T-cell (primary cell): ENCODE measurements at regions not wholly inside any gene's neighbourhood (a gene's known extent, or its start where the extent isn't known, plus 50 kb on each side); places are given as distances from the start of the nearest gene placed in this dataset.

Experiments
- ATAC-seq, 4 experiments: fragments of 200-7000 bp in 3 of 4; fragments of 150-1000 bp in 1 of 4; cut with Tn5 transposase; replicated peaks in 1 of 4; 1 replicate in 3 of 4; 2 replicates in 1 of 4; pipeline ENCODE4 v1.10.0; 2021; ENCODE audit warnings: moderate library complexity in 3 of 4, mild to moderate bottlenecking in 2 of 4, moderate number of reproducible peaks in 1 of 4
- CTCF ChIA-PET, 2 donors: fragments of 300-600 bp; sonication (Branson Sonifier 250); formaldehyde crosslinking; loops; one replicate each; lab custom pipeline; 2022; ENCODE audit warnings: antibody characterized with exemption in 2 of 2; lab: Charles Lee
- POLR2A ChIA-PET, 2 donors: fragments of 300-600 bp; sonication (Branson Sonifier 250); formaldehyde crosslinking; loops; one replicate each; lab custom pipeline; 2022; ENCODE audit warnings: antibody characterized with exemption in 2 of 2; lab: Charles Lee
- DNase-seq, 35 experiments: peaks; one replicate each; pipeline versions ENCODE4 v3.0.0 to v3.0.0-alpha.2; 2013 to 2023
- H3K27ac ChIP-seq: one replicate; pipeline ENCODE4 v1.5.1; 2013; ENCODE audit warnings: low read length
- H3K27me3 ChIP-seq, 2 experiments: replicated peaks in 1 of 2; 1 replicate in 1 of 2; 2 replicates in 1 of 2; pipeline versions ENCODE4 v1.6.1 to v1.7.0; 2013; ENCODE audit warnings: low read length in 1 of 2, mixed read lengths in 1 of 2; ENCODE audit not compliant: control insufficient read depth in 2 of 2, insufficient read depth in 2 of 2; ENCODE audit errors: extremely low read depth in 1 of 2
- H3K36me3 ChIP-seq, 2 donors: 1 replicate in 1 of 2; 2 replicates in 1 of 2; pipeline versions ENCODE4 v1.6.1 to v1.7.0; 2013; ENCODE audit warnings: low read length in 1 of 2; ENCODE audit not compliant: control insufficient read depth in 2 of 2, insufficient read depth in 1 of 2; ENCODE audit errors: extremely low read depth in 1 of 2
- H3K4me1 ChIP-seq, 2 experiments: 1 replicate in 1 of 2; 2 replicates in 1 of 2; pipeline versions ENCODE4 v1.6.1 to v1.7.0; 2013; ENCODE audit warnings: low read length in 2 of 2, mixed read lengths in 1 of 2; ENCODE audit not compliant: insufficient read depth in 2 of 2, control insufficient read depth in 1 of 2; ENCODE audit errors: extremely low read depth in 1 of 2
- H3K4me3 ChIP-seq, 2 donors: 1 replicate in 1 of 2; 2 replicates in 1 of 2; pipeline versions ENCODE4 v1.5.1 to v1.7.0; 2013; ENCODE audit warnings: mild to moderate bottlenecking in 2 of 2, low read length in 1 of 2, moderate library complexity in 1 of 2; ENCODE audit not compliant: control insufficient read depth in 1 of 2; ENCODE audit errors: extremely low read depth in 1 of 2
- H3K9me3 ChIP-seq: 2 replicates; pipeline ENCODE4 v1.7.0; 2013
- H3K27ac Mint-ChIP-seq, 2 donors: one replicate each; pipeline ENCODE4 v1.8.0; 2020 to 2021; ENCODE audit warnings: mild to moderate bottlenecking in 2 of 2, mixed read lengths in 2 of 2
- H3K27me3 Mint-ChIP-seq, 2 donors: one replicate each; pipeline ENCODE4 v1.8.0; 2021 to 2022; ENCODE audit warnings: mixed read lengths in 2 of 2
- H3K36me3 Mint-ChIP-seq: one replicate; pipeline ENCODE4 v1.8.0; 2021; ENCODE audit warnings: mixed read lengths
- H3K4me1 Mint-ChIP-seq, 3 donors: one replicate each; pipeline ENCODE4 v1.8.0; 2020 to 2022; ENCODE audit warnings: mixed read lengths in 3 of 3, mild to moderate bottlenecking in 1 of 3
- H3K4me3 Mint-ChIP-seq, 3 donors: one replicate each; pipeline ENCODE4 v1.8.0; 2020 to 2022; ENCODE audit warnings: mild to moderate bottlenecking in 3 of 3, mixed read lengths in 3 of 3, moderate library complexity in 3 of 3
- H3K9me3 Mint-ChIP-seq, 3 donors: one replicate each; pipeline ENCODE4 v1.8.0; 2020 to 2022; ENCODE audit warnings: mixed read lengths in 3 of 3
- WGBS: methylation state at CpG from one replicate; pipeline ENCODE4 v1.1.5; 2013; ENCODE audit warnings: missing lambda C conversion rate; ENCODE audit not compliant: insufficient coverage; 5-methylcytosine and 5-hydroxymethylcytosine counted together

DNA sequence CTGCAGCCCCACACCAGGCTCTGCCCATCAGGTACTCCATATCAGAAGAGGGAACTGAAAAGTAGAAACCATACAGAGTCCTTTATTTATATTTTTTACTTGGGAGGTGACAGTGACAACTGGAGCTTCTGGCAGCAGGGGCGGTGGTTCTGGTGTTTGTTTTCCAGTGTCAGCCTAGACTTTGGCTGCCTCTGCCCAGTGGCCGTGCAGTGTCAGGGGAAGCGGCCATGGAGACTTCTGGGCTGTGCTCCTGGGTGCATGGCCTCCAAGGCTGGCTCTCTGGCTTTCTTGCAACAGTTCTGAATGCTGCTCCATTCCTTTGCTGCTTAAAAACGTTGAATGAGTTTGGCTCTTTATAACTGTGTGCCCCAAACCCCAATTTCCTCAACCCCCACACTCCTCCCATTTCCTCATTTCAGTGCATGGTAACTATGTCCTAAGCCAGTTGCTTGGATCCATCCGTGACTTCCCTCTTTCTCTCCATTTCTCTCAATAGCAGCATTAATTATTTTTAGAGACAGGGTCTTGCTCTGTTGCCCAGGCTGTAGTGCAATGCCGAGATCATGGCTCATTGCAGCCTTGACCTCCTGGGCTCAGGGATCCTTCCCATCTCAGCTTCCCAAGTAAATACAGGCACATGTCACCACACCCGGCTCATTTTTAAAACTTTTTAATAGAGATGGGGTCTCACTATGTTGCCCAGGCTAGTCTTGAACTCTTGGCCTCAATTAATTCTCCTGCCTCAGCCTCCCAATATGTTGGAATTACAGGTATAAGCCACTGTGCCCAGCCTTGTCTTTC is 141.1 kb upstream of the SGK1 start:
- Mint-ChIP-seq H3K4me3 (no peak overlapping the region), H3K9me3 (no peaks in the 10 kb centered on the region), H3K4me1 (peaks cover 3 to 4% (median 4%) of the 10 kb centered on the region in 3 donors), H3K27ac (no peak overlapping the region), H3K36me3 (no peaks in the 10 kb centered on the region), H3K27me3 (no peaks in the 10 kb centered on the region)
- H3K36me3 ChIP-seq, result no peaks in the 10 kb centered on the region
- ATAC-seq (no peak), DNase-seq (no peak)
- POLR2A ChIA-PET, result no interaction called here
- CTCF ChIA-PET, result interaction anchor here in 1 of 2 donors (0.6 to 0.7 kb wide), 2 partner anchors 95 to 195 kb away, joined by 3 read pairs; no protein-coding TSS in a partner anchor
- H3K27me3 ChIP-seq, result no peaks in the 10 kb centered on the region
- H3K27ac ChIP-seq, result no peak overlapping the region
- no peaks in the 10 kb centered on the region for H3K9me3 ChIP-seq
- H3K4me1 ChIP-seq, result peaks cover 3% of the 10 kb centered on the region in 2 experiments
- 74% methylated on average over 5 of the region's 7 CpGs for WGBS
- H3K4me3 ChIP-seq, result no peak overlapping the region

DNA sequence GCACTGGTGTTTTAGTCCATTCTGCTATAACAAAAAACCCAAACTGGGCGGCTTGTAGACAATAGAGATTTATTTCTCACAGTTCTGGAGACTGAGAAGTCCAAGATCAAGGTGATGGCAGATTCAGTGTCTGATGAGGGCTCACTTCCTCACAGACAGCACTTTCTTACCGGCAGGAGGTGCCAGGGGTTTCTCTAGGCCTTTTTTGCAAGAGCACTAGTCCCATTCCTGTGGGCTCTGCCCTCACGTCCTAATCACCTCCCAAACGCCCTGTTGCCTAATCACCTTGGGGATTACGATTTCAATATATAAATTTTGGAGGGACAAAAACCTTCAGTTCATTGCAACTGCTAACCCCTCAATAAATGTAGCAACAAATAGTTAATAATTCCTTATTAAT is 140.0 kb upstream of the SGK1 start:
- ATAC-seq, result no peak
- Histone ChIP-seq H3K4me3 (no peak overlapping the region), H3K36me3 (no peaks in the 10 kb centered on the region), H3K27me3 (no peaks in the 10 kb centered on the region), H3K27ac (no peak overlapping the region), H3K9me3 (no peaks in the 10 kb centered on the region), H3K4me1 (peaks cover 3% of the 10 kb centered on the region in 2 experiments)
- Mint-ChIP-seq H3K27me3 (no peaks in the 10 kb centered on the region), H3K4me1 (peaks cover 4 to 6% (median 5%) of the 10 kb centered on the region in 3 donors), H3K36me3 (no peaks in the 10 kb centered on the region), H3K9me3 (no peaks in the 10 kb centered on the region), H3K27ac (no peak overlapping the region), H3K4me3 (no peak overlapping the region)
- ChIA-PET CTCF (no interaction called here), POLR2A (no interaction called here)
- no CpG with 5 or more reads among the region's 5 CpGs for WGBS
- DNase-seq, result no peak

DNA sequence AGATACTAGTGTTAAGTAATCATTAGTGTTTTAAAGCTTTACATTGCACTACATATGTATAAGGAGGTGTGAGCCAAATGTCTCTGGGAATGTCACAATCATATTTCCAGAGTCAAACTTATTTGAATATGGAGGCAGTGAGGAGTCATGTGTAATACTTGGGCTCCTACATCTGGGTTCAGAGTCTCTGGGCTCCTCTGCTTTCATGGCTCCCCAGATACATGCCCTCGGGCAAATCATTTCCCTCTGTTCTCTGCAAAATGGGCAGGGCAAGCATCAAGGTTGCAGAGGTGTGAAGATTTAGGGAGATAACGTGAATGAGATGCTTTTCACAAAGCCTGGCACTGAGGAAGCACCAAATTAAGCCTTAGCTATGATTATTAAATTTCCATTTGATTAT is 138.3 kb upstream of the SGK1 start:
- H3K9me3 ChIP-seq, result no peaks in the 10 kb centered on the region
- POLR2A ChIA-PET, result no interaction called here
- Mint-ChIP-seq H3K4me1 (peaks cover 4 to 11% (median 8%) of the 10 kb centered on the region in 3 donors), H3K36me3 (no peaks in the 10 kb centered on the region), H3K27me3 (no peaks in the 10 kb centered on the region), H3K27ac (no peak overlapping the region), H3K9me3 (no peaks in the 10 kb centered on the region), H3K4me3 (no peak overlapping the region)
- DNase-seq (peak in 7 of 35 experiments; percentile 1 to 45 (median 5)), ATAC-seq (peak; percentile 38 to 77 (median 54))
- 40% methylated on average over 1 of the region's 2 CpGs for whole genome bisulfite sequencing
- CTCF ChIA-PET, result interaction anchor here (0.5 to 1.1 kb wide), 3 partner anchors 278 to 1116 kb away, joined by 3 to 5 read pairs (median 4); no protein-coding TSS in a partner anchor
- H3K27ac ChIP-seq, result no peak overlapping the region
- H3K27me3 ChIP-seq, result no peaks in the 10 kb centered on the region
- H3K4me1 ChIP-seq, result peaks cover 3% of the 10 kb centered on the region in 2 experiments
- no peak overlapping the region for H3K4me3 ChIP-seq
- H3K36me3 ChIP-seq, result no peaks in the 10 kb centered on the region

DNA sequence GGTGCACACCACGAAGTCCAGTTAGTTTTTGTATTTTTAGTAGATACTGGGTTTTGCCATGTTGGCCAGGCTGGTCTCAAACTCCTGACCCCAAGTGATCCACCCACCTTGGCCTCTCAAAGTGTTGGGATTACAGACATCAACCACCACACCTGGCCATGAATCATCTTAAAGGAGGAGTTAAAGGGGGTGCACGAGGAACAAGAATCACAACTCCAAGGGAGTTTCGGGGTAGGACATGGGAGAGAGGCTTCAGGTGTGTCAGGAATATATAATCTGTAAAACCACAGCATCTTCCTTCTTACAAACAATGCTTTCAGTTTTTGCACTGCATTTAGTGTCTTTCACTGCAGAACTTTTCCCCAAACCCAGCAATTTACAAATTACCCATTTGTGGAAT is 137.4 kb upstream of the SGK1 start:
- WGBS, result no CpG with 5 or more reads among the region's 3 CpGs
- ChIA-PET CTCF (interaction anchor here in 1 of 2 donors (0.6 kb wide), 1 partner anchor 69 kb away, joined by 4 read pairs; no protein-coding TSS in a partner anchor), POLR2A (no interaction called here)
- no peaks in the 10 kb centered on the region for H3K9me3 ChIP-seq
- no peak overlapping the region for H3K27ac Mint-ChIP-seq
- no peak overlapping the region for H3K27ac ChIP-seq
- DNase-seq (no peak), ATAC-seq (no peak)
- no peaks in the 10 kb centered on the region for H3K27me3 ChIP-seq
- no peaks in the 10 kb centered on the region for H3K27me3 Mint-ChIP-seq
- H3K4me1 Mint-ChIP-seq, result peaks cover 4 to 11% (median 8%) of the 10 kb centered on the region in 3 donors
- no peaks in the 10 kb centered on the region for H3K9me3 Mint-ChIP-seq
- no peaks in the 10 kb centered on the region for H3K36me3 ChIP-seq
- H3K4me3 ChIP-seq, result no peak overlapping the region
- no peak overlapping the region for H3K4me3 Mint-ChIP-seq
- H3K4me1 ChIP-seq, result peaks cover 3% of the 10 kb centered on the region in 2 experiments
- H3K36me3 Mint-ChIP-seq, result no peaks in the 10 kb centered on the region

DNA sequence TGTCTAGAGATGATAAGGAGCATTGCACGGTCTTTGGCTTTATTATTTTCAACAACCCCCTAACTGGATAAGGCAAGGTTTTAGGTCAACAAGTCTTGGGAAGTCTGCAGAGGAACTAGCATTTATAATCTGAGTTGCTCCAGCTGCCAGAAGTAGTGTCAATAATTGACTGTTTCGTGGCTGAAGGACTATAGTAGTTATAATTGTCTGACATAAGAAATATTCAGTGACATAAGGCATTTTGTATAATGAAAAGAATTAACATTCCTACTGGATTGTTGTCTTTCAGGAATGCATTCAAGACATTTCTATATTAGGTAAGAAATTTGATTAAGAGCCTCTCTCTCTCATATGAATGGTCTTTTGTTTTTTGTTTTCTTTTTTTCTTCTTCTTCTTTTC is 136.9 kb upstream of the SGK1 start:
- Mint-ChIP-seq H3K27ac (no peak overlapping the region), H3K36me3 (no peaks in the 10 kb centered on the region), H3K9me3 (no peaks in the 10 kb centered on the region), H3K4me3 (no peak overlapping the region), H3K4me1 (peaks cover 4 to 11% (median 8%) of the 10 kb centered on the region in 3 donors), H3K27me3 (no peaks in the 10 kb centered on the region)
- Histone ChIP-seq H3K27me3 (no peaks in the 10 kb centered on the region), H3K36me3 (no peaks in the 10 kb centered on the region), H3K9me3 (no peaks in the 10 kb centered on the region), H3K4me3 (no peak overlapping the region), H3K4me1 (peaks cover 3% of the 10 kb centered on the region in 2 experiments), H3K27ac (no peak overlapping the region)
- ChIA-PET CTCF (no interaction called here), POLR2A (no interaction called here)
- DNase-seq, result no peak
- no CpG with 5 or more reads among the region's 2 CpGs for WGBS
- no peak for ATAC-seq

DNA sequence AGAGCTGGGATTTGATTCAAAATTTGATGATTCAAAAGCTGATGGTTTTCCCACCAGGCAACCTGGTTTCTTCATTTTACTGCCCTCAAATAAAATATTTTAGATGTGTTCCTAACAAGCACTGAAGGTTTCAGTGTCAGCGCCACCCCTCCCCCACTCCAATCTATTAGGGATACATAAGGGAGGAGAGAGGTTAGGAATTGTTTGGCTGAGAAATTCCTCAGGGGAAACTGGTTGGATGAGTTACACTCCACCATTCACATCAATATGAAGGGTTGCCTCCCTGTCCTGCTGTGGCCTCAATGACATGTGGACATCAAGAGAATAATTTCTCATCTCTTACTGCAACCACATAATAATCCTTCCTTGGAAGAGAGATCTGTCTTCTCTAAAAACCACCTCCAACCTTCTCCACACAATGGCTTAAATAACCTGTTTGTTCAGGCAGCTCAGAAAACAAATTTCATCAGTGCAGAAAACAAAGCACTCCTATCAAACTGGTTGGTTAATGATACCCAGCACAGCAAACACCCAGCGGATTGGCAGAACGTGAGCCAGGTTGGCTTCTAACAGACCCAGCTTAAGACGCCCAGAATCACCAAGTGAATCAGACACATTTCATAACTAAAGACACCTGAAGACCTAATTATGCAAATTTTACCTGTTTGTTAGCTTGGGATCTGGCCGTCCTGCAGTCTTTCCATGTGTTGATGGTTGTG is 136.0 kb upstream of the SGK1 start:
- Histone ChIP-seq H3K4me1 (peaks cover 3% of the 10 kb centered on the region in 2 experiments), H3K27ac (no peak overlapping the region), H3K9me3 (no peaks in the 10 kb centered on the region), H3K4me3 (no peak overlapping the region), H3K27me3 (no peaks in the 10 kb centered on the region), H3K36me3 (no peaks in the 10 kb centered on the region)
- ChIA-PET CTCF (no interaction called here), POLR2A (no interaction called here)
- ATAC-seq (no peak), DNase-seq (no peak)
- H3K4me3 Mint-ChIP-seq, result no peak overlapping the region
- no peaks in the 10 kb centered on the region for H3K27me3 Mint-ChIP-seq
- H3K4me1 Mint-ChIP-seq, result peaks cover 4 to 11% (median 8%) of the 10 kb centered on the region in 3 donors
- WGBS, result 81% methylated on average over 2 of the region's 5 CpGs
- no peaks in the 10 kb centered on the region for H3K9me3 Mint-ChIP-seq
- no peak overlapping the region for H3K27ac Mint-ChIP-seq
- no peaks in the 10 kb centered on the region for H3K36me3 Mint-ChIP-seq
